A549 (cell line): ENCODE measurements at regions not wholly inside any gene's neighbourhood (a gene's known extent, or its start where the extent isn't known, plus 50 kb on each side); places are given as distances from the start of the nearest gene placed in this dataset.

Experiments used
- ATAC-seq, 2 experiments: fragments of 200-7000 bp in 1 of 2; fragments of >200 bp in 1 of 2; cut with Nextera tagmentation in 1 of 2; cut with Tn5 transposase in 1 of 2; 3 replicates each; pipeline versions ENCODE4 v1.8.0 to v1.9.1; 2018 to 2020; ENCODE audit warnings: mild to moderate bottlenecking in 1 of 2, moderate library complexity in 1 of 2
- CTCF ChIA-PET: fragments of 300-600 bp; sonication (Branson Sonifier 250); formaldehyde crosslinking; extraction: SDS; loops from one replicate; lab custom pipeline; 2021; ENCODE audit warnings: antibody characterized with exemption, inconsistent platforms; lab: Yijun Ruan, JAX
- POLR2A ChIA-PET: fragments of 350-600 bp; formaldehyde crosslinking; extraction: SDS; loops from one replicate; lab custom pipeline; 2021; ENCODE audit warnings: antibody characterized with exemption, inconsistent platforms; lab: Yijun Ruan, JAX
- DNase-seq, 2 experiments: peaks; one replicate each; pipeline versions ENCODE4 v3.0.0 to v3.0.0-alpha.2; 2011 to 2016; ENCODE audit warnings: low read depth in 1 of 2, low spot score in 1 of 2
- FAIRE-seq: peaks from 2 replicates; lab custom pipeline; 2011; peaks lifted over from hg19 to GRCh38; lab: Jason Lieb, UNC
- H3K27ac ChIP-seq, 2 experiments: fragments of >200 bp; sonication (Bioruptor Twin); formaldehyde crosslinking; 3 replicates each; pipeline ENCODE4 v1.5.1; 2016 to 2017
- H3K4me1 ChIP-seq: fragments of >200 bp; sonication (Bioruptor Twin); formaldehyde crosslinking; 3 replicates; pipeline ENCODE4 v1.6.1; 2016
- H3K4me2 ChIP-seq: fragments of >200 bp; sonication (Bioruptor Twin); formaldehyde crosslinking; 3 replicates; pipeline ENCODE4 v1.6.1; 2016
- H3K4me3 ChIP-seq: fragments of >200 bp; sonication (Bioruptor Twin); formaldehyde crosslinking; 3 replicates; pipeline ENCODE4 v1.5.1; 2016
- H3K9me3 ChIP-seq: fragments of >200 bp; sonication (Bioruptor Twin); formaldehyde crosslinking; 3 replicates; pipeline ENCODE4 v1.6.1; 2016
- ATOH8 ChIP-seq: fragments of 250-450 bp; sonication (Bioruptor Pico); IDR thresholded peaks from 2 replicates; pipeline ENCODE4 v1.5.0; 2020; ENCODE audit warnings: low read depth, mild to moderate bottlenecking, moderate library complexity
- CBX2 ChIP-seq: fragments of 200-600 bp; sonication (generic); IDR thresholded peaks from 2 replicates; pipeline ENCODE4 v1.6.1; 2016; ENCODE audit warnings: low read depth, mild to moderate bottlenecking, borderline replicate concordance
- CBX8 ChIP-seq: fragments of 200-600 bp; sonication (generic); IDR thresholded peaks from 2 replicates; pipeline ENCODE4 v1.6.1; 2016
- EHF ChIP-seq: fragments of 250-450 bp; sonication (Bioruptor Pico); IDR thresholded peaks from 2 replicates; pipeline ENCODE4 v1.5.0; 2020; ENCODE audit warnings: mild to moderate bottlenecking
- FOSL2 ChIP-seq, 2 experiments: fragments of 450-650 bp in 1 of 2; fragments of >200 bp in 1 of 2; sonication (Bioruptor Twin) in 1 of 2; formaldehyde crosslinking; IDR thresholded peaks; 2 replicates each; pipeline versions ENCODE4 v1.5.0 to v1.6.1; 2016 to 2020; ENCODE audit warnings: mild to moderate bottlenecking in 1 of 2, moderate library complexity in 1 of 2
- FOXS1 ChIP-seq: fragments of 250-450 bp; sonication (Bioruptor Pico); IDR thresholded peaks from 2 replicates; pipeline ENCODE4 v1.5.0; 2020; ENCODE audit warnings: mild to moderate bottlenecking, moderate library complexity
- GATA3 ChIP-seq: IDR thresholded peaks from 2 replicates; pipeline ENCODE4 v1.6.1; 2012; ENCODE audit warnings: borderline replicate concordance
- HEYL ChIP-seq: fragments of 250-450 bp; sonication (Bioruptor Pico); IDR thresholded peaks from 2 replicates; pipeline ENCODE4 v1.8.0; 2021; ENCODE audit warnings: mild to moderate bottlenecking, moderate library complexity
- JUN ChIP-seq, 2 experiments: fragments of >200 bp; sonication (Bioruptor Twin); formaldehyde crosslinking; IDR thresholded peaks; 2 replicates in 1 of 2; 3 replicates in 1 of 2; pipeline ENCODE4 v1.6.1; 2016 to 2017
- MAFK ChIP-seq: fragments of 450-650 bp; IDR thresholded peaks from 2 replicates; pipeline ENCODE4 v1.6.1; 2014; ENCODE audit not compliant: partially characterized antibody
- POLR2AphosphoS2 ChIP-seq: conservative IDR thresholded peaks from 2 replicates; pipeline ENCODE4 v1.6.1; 2012; ENCODE audit warnings: low read length, improper control_type of control experiment, inconsistent platforms
- RAD21 ChIP-seq, 2 experiments: fragments of >200 bp in 1 of 2; sonication (Bioruptor Twin) in 1 of 2; formaldehyde crosslinking in 1 of 2; IDR thresholded peaks in 1 of 2; conservative IDR thresholded peaks in 1 of 2; 2 replicates in 1 of 2; 3 replicates in 1 of 2; pipeline ENCODE4 v1.6.1; 2012 to 2018; ENCODE audit warnings: inconsistent platforms in 1 of 2
- RARB ChIP-seq: fragments of 250-450 bp; sonication (Bioruptor Pico); IDR thresholded peaks from 2 replicates; pipeline ENCODE4 v1.8.0; 2021; ENCODE audit warnings: mild to moderate bottlenecking, moderate library complexity
- SMC3 ChIP-seq: fragments of >200 bp; sonication (Bioruptor Twin); formaldehyde crosslinking; IDR thresholded peaks from 3 replicates; pipeline ENCODE4 v1.6.1; 2018; ENCODE audit warnings: inconsistent platforms
- SREBF2 ChIP-seq: fragments of 450-650 bp; IDR thresholded peaks from 2 replicates; pipeline ENCODE4 v1.6.1; 2014; ENCODE audit warnings: mild to moderate bottlenecking, moderate library complexity
- TFCP2L1 ChIP-seq: fragments of 250-450 bp; sonication (Bioruptor Pico); IDR thresholded peaks from 2 replicates; pipeline ENCODE4 v1.5.0; 2021; ENCODE audit warnings: mild to moderate bottlenecking
- ZFP36 ChIP-seq: fragments of 450-650 bp; IDR thresholded peaks from 2 replicates; pipeline ENCODE4 v1.6.1; 2014; ENCODE audit warnings: borderline replicate concordance; ENCODE audit not compliant: partially characterized antibody
- WGBS: methylation state at CpG from one replicate; pipeline ENCODE4 v1.1.6; 2017; ENCODE audit errors: missing lambda C conversion rate; 5-methylcytosine and 5-hydroxymethylcytosine counted together
- TF ChIP-seq, protein P1 (sequence below): fragments of 250-450 bp; sonication (Bioruptor Pico); IDR thresholded peaks from 2 replicates; pipeline ENCODE4 v1.5.0; 2021; ENCODE audit warnings: mild to moderate bottlenecking, moderate library complexity, borderline replicate concordance
- TF ChIP-seq, protein P2 (sequence below): fragments of >200 bp; sonication (Bioruptor Twin); formaldehyde crosslinking; IDR thresholded peaks from 3 replicates; pipeline ENCODE4 v1.6.1; 2016
- TF ChIP-seq, protein P3 (sequence below): fragments of 200-600 bp; sonication (generic); IDR thresholded peaks from 2 replicates; pipeline ENCODE4 v1.6.1; 2016; ENCODE audit warnings: antibody characterized with exemption, mild to moderate bottlenecking, moderate library complexity

DNA sequence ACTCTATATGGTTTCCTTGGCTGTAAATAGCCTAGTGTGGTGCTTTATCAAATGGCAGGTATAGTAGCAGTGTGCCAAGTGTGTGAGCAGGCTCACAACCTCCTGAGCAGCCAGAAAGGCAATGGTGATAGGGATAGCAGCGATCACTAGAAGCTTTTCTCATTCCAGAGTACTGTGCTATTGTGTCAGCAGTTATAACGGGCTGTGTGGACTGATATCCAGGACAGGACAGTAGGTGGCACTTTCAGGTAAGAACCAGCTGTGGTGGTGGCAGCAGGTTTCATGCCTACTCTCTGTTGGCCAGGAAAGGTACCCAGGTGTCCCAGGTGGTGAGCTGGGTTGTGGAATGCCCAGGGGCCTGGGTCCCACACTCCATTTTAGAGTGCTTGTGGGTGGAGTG lies 448.8 kb upstream of the BTBD3 start:
- no peak overlapping the region; a peak in 1 of 6 replicates for H3K27ac ChIP-seq
- ChIA-PET POLR2A (no interaction called here), CTCF (interaction anchor here (0.6 to 1.1 kb wide), 2 partner anchors 74 to 1491 kb away, joined by 4 to 5 read pairs; no protein-coding TSS in a partner anchor)
- FAIRE-seq (no peak), DNase-seq (no peak), ATAC-seq (no peak)
- no peaks in the 10 kb centered on the region; the same call in 2 of the 3 replicates for H3K4me1 ChIP-seq
- WGBS: 72% methylated on average over 2 of the region's 2 CpGs
- H3K4me3 ChIP-seq: no peak overlapping the region
- H3K4me2 ChIP-seq: no peak overlapping the region
- TF ChIP-seq CBX2 (no peak), RAD21 (conservative IDR thresholded peaks at IDR 0.05 in 1 of 2, IDR thresholded peaks at IDR 0.05 in 1 of 2) (no peak), SMC3 (no peak), ZFP36 (no peak), FOXS1 (CRISPR knock-in tag) (no peak), CBX8 (no peak), POLR2AphosphoS2 (no peak), RARB (CRISPR knock-in tag) (no peak), JUN (IDR thresholded peaks at IDR 0.05) (no peak), HEYL (no peak), FOSL2 (IDR thresholded peaks at IDR 0.05) (no peak), FOSL2 (CRISPR knock-in tag; IDR thresholded peaks at IDR 0.05) (no peak), TFCP2L1 (no peak), MAFK (no peak), SREBF2 (no peak), GATA3 (no peak), ATOH8 (no peak), EHF (no peak)
- TF ChIP-seq, protein P1, sequence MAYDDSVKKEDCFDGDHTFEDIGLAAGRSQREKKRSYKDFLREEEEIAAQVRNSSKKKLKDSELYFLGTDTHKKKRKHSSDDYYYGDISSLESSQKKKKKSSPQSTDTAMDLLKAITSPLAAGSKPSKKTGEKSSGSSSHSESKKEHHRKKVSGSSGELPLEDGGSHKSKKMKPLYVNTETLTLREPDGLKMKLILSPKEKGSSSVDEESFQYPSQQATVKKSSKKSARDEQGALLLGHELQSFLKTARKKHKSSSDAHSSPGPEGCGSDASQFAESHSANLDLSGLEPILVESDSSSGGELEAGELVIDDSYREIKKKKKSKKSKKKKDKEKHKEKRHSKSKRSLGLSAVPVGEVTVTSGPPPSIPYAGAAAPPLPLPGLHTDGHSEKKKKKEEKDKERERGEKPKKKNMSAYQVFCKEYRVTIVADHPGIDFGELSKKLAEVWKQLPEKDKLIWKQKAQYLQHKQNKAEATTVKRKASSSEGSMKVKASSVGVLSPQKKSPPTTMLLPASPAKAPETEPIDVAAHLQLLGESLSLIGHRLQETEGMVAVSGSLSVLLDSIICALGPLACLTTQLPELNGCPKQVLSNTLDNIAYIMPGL: no peak
- TF ChIP-seq, protein P2, sequence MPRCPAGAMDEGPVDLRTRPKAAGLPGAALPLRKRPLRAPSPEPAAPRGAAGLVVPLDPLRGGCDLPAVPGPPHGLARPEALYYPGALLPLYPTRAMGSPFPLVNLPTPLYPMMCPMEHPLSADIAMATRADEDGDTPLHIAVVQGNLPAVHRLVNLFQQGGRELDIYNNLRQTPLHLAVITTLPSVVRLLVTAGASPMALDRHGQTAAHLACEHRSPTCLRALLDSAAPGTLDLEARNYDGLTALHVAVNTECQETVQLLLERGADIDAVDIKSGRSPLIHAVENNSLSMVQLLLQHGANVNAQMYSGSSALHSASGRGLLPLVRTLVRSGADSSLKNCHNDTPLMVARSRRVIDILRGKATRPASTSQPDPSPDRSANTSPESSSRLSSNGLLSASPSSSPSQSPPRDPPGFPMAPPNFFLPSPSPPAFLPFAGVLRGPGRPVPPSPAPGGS: no peak
- TF ChIP-seq, protein P3, sequence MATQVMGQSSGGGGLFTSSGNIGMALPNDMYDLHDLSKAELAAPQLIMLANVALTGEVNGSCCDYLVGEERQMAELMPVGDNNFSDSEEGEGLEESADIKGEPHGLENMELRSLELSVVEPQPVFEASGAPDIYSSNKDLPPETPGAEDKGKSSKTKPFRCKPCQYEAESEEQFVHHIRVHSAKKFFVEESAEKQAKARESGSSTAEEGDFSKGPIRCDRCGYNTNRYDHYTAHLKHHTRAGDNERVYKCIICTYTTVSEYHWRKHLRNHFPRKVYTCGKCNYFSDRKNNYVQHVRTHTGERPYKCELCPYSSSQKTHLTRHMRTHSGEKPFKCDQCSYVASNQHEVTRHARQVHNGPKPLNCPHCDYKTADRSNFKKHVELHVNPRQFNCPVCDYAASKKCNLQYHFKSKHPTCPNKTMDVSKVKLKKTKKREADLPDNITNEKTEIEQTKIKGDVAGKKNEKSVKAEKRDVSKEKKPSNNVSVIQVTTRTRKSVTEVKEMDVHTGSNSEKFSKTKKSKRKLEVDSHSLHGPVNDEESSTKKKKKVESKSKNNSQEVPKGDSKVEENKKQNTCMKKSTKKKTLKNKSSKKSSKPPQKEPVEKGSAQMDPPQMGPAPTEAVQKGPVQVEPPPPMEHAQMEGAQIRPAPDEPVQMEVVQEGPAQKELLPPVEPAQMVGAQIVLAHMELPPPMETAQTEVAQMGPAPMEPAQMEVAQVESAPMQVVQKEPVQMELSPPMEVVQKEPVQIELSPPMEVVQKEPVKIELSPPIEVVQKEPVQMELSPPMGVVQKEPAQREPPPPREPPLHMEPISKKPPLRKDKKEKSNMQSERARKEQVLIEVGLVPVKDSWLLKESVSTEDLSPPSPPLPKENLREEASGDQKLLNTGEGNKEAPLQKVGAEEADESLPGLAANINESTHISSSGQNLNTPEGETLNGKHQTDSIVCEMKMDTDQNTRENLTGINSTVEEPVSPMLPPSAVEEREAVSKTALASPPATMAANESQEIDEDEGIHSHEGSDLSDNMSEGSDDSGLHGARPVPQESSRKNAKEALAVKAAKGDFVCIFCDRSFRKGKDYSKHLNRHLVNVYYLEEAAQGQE: no peak
- H3K9me3 ChIP-seq: no peaks in the 10 kb centered on the region
